ENCODE measurements at regions not wholly inside any gene's neighbourhood (a gene's known extent, or its start where the extent isn't known, plus 50 kb on each side); places are given as distances from the start of the nearest gene placed in this dataset.

- TF ChIP-seq REST (IDR thresholded peaks at IDR 0.05) (no peak), JUN (IDR thresholded peaks at IDR 0.05) (no peak), SMC3 (IDR thresholded peaks at IDR 0.05) (no peak), HMGXB4 (CRISPR knock-in tag; IDR thresholded peaks at IDR 0.05; ENCODE audit: borderline replicate concordance) (no peak), ESRRA (IDR thresholded peaks at IDR 0.05; ENCODE audit: borderline replicate concordance, low read length) (no peak), ZSCAN20 (CRISPR knock-in tag; IDR thresholded peaks at IDR 0.05) (no peak), PBX3 (IDR thresholded peaks at IDR 0.05) (no peak), ZFP36 (IDR thresholded peaks at IDR 0.05; ENCODE audit: borderline replicate concordance, partially characterized antibody) (no peak), CHD4 (IDR thresholded peaks at IDR 0.05; ENCODE audit: borderline replicate concordance) (no peak), MAFK (IDR thresholded peaks at IDR 0.05; ENCODE audit: partially characterized antibody) (no peak)
Measured at GRCh38 chr7:25420771-25421170, 192.5 kb upstream of the NPVF start (continued).

- no peak for FAIRE-seq
Measured at GRCh38 chr7:25424113-25424512, 195.8 kb upstream of the NPVF start.

More at GRCh38 chr7:25424113-25424512, 195.8 kb upstream of the NPVF start:
- 2% methylated on average over 2 of the region's 2 CpGs for WGBS (ENCODE audit: missing lambda C conversion rate)
- TF ChIP-seq SMC3 (IDR thresholded peaks at IDR 0.05) = no peak
- no peak for TF ChIP-seq EP300 (IDR thresholded peaks at IDR 0.05)
- TF ChIP-seq CEBPB (IDR thresholded peaks at IDR 0.05) = no peak
- TF ChIP-seq RNF2 (IDR thresholded peaks at IDR 0.05; ENCODE audit: borderline replicate concordance, low read depth) = no peak
- TF ChIP-seq KDM5A (IDR thresholded peaks at IDR 0.05) = no peak
- no peak for TF ChIP-seq ZC3H11A (IDR thresholded peaks at IDR 0.05)
- no peak for TF ChIP-seq TP53 (CRISPR knock-in tag; IDR thresholded peaks at IDR 0.05)
- TF ChIP-seq JUN (IDR thresholded peaks at IDR 0.05) = no peak
- TF ChIP-seq PBX3 (IDR thresholded peaks at IDR 0.05) = no peak
- TF ChIP-seq POLR2A (IDR thresholded peaks at IDR 0.05; ENCODE audit: low read length) = no peak
- TF ChIP-seq REST (IDR thresholded peaks at IDR 0.05) = no peak
- TF ChIP-seq MAFK (IDR thresholded peaks at IDR 0.05; ENCODE audit: partially characterized antibody) = no peak
- no peak for TF ChIP-seq HEYL (CRISPR knock-in tag; IDR thresholded peaks at IDR 0.05)
- no peak for TF ChIP-seq SREBF2 (IDR thresholded peaks at IDR 0.05)
- no peak for TF ChIP-seq RARB (CRISPR knock-in tag; IDR thresholded peaks at IDR 0.05)
- H3K4me3 ChIP-seq = no peak overlapping the region
- ChIA-PET POLR2A (no interaction called here), CTCF (no interaction called here)
- ATAC-seq (no peak), DNase-seq (ENCODE audit: low read depth in 1 of 2, low spot score in 1 of 2) (no peak)
- no peak overlapping the region for H3K27ac ChIP-seq
- no peaks in the 10 kb centered on the region for H3K9me3 ChIP-seq
- H3K4me2 ChIP-seq = no peak overlapping the region
- H3K4me1 ChIP-seq = no peaks in the 10 kb centered on the region

All from A549 (cell line).